ENCODE measurements at regions not wholly inside any gene's neighbourhood (a gene's known extent, or its start where the extent isn't known, plus 50 kb on each side); places are given as distances from the start of the nearest gene placed in this dataset.
"Not testable (repeated sequence)": the region's sequence is repeated elsewhere in the genome, so short reads cannot be mapped to it uniquely, and the experiment has no call there.

GRCh38 chr5:153267506-153267905, 223.0 kb upstream of the GRIA1 start:
- H3K27me3 Mint-ChIP-seq (ENCODE audit: insufficient read depth) = no peaks in the 10 kb centered on the region; the same call in 1 of the 2 replicates
- no peak for DNase-seq
- TF ChIP-seq CTCF (IDR thresholded peaks at IDR 0.05) = no peak
- H3K27ac Mint-ChIP-seq = no peak overlapping the region
- no peak overlapping the region for H3K4me3 Mint-ChIP-seq
- H3K36me3 Mint-ChIP-seq (ENCODE audit: low read depth) = peaks cover 5% of the 10 kb centered on the region; the same call in 1 of the 2 replicates
- no peaks in the 10 kb centered on the region for H3K4me1 Mint-ChIP-seq (ENCODE audit: low read depth)
- H3K9me3 Mint-ChIP-seq = peaks cover 10% of the 10 kb centered on the region

- DNase-seq = no peak
- Mint-ChIP-seq H3K9me3 (peaks cover 8% of the 10 kb centered on the region), H3K4me3 (no peak overlapping the region), H3K27ac (no peak overlapping the region), H3K27me3 (ENCODE audit: insufficient read depth) (no peaks in the 10 kb centered on the region; the same call in 1 of the 2 replicates), H3K4me1 (ENCODE audit: low read depth) (no peaks in the 10 kb centered on the region), H3K36me3 (ENCODE audit: low read depth) (peaks cover 5% of the 10 kb centered on the region; the same call in 1 of the 2 replicates)
- no peak for TF ChIP-seq CTCF (IDR thresholded peaks at IDR 0.05)
Observed at GRCh38 chr5:153275695-153276094, 214.8 kb upstream of the GRIA1 start.

GRCh38 chr5:153276151-153276550, 214.3 kb upstream of the GRIA1 start:
- H3K9me3 Mint-ChIP-seq = peaks cover 5% of the 10 kb centered on the region
- peaks cover 2% of the 10 kb centered on the region; the same call in 1 of the 2 replicates for H3K36me3 Mint-ChIP-seq (ENCODE audit: low read depth)
- no peak overlapping the region for H3K4me3 Mint-ChIP-seq
- no peak for DNase-seq
- H3K27me3 Mint-ChIP-seq (ENCODE audit: insufficient read depth) = no peaks in the 10 kb centered on the region; the same call in 1 of the 2 replicates
- H3K27ac Mint-ChIP-seq = no peak overlapping the region
- no peaks in the 10 kb centered on the region for H3K4me1 Mint-ChIP-seq (ENCODE audit: low read depth)
- no peak for TF ChIP-seq CTCF (IDR thresholded peaks at IDR 0.05)

GRCh38 chr5:153296251-153296844, 194.1 kb upstream of the GRIA1 start:
- not testable (repeated sequence) for H3K4me3 Mint-ChIP-seq; H3K27ac Mint-ChIP-seq; H3K4me1 Mint-ChIP-seq (ENCODE audit: low read depth); DNase-seq; H3K36me3 Mint-ChIP-seq (ENCODE audit: low read depth); H3K27me3 Mint-ChIP-seq (ENCODE audit: insufficient read depth)
- H3K9me3 Mint-ChIP-seq = peaks cover 24% of the 10 kb centered on the region

GRCh38 chr5:153299891-153300290, 190.6 kb upstream of the GRIA1 start:
- Mint-ChIP-seq H3K27ac (no peak overlapping the region), H3K36me3 (ENCODE audit: low read depth) (peaks cover 5% of the 10 kb centered on the region; the same call in 1 of the 2 replicates), H3K27me3 (ENCODE audit: insufficient read depth) (no peaks in the 10 kb centered on the region), H3K9me3 (peaks cover 19% of the 10 kb centered on the region), H3K4me3 (no peak overlapping the region), H3K4me1 (ENCODE audit: low read depth) (no peaks in the 10 kb centered on the region)
- TF ChIP-seq CTCF (IDR thresholded peaks at IDR 0.05) = no peak
- no peak for DNase-seq

- Mint-ChIP-seq H3K4me3 (no peak overlapping the region), H3K27ac (no peak overlapping the region), H3K9me3 (peaks cover 5% of the 10 kb centered on the region; the same call in 1 of the 2 replicates), H3K36me3 (ENCODE audit: low read depth) (no peaks in the 10 kb centered on the region), H3K27me3 (ENCODE audit: insufficient read depth) (no peaks in the 10 kb centered on the region; the same call in 1 of the 2 replicates), H3K4me1 (ENCODE audit: low read depth) (no peaks in the 10 kb centered on the region)
- TF ChIP-seq CTCF (IDR thresholded peaks at IDR 0.05) = no peak
- DNase-seq = no peak
Observed at GRCh38 chr5:153308282-153308681, 182.2 kb upstream of the GRIA1 start.

Data from HFFc6 (cell line).